ENCODE measurements at regions not wholly inside any gene's neighbourhood (a gene's known extent, or its start where the extent isn't known, plus 50 kb on each side); places are given as distances from the start of the nearest gene placed in this dataset.
"Not testable (repeated sequence)": the region's sequence is repeated elsewhere in the genome, so short reads cannot be mapped to it uniquely, and the experiment has no call there.

- no peak for DNase-seq
Observed at GRCh38 chr13:62524061-62524460, 1108.4 kb upstream of the PCDH20 start.

DNA sequence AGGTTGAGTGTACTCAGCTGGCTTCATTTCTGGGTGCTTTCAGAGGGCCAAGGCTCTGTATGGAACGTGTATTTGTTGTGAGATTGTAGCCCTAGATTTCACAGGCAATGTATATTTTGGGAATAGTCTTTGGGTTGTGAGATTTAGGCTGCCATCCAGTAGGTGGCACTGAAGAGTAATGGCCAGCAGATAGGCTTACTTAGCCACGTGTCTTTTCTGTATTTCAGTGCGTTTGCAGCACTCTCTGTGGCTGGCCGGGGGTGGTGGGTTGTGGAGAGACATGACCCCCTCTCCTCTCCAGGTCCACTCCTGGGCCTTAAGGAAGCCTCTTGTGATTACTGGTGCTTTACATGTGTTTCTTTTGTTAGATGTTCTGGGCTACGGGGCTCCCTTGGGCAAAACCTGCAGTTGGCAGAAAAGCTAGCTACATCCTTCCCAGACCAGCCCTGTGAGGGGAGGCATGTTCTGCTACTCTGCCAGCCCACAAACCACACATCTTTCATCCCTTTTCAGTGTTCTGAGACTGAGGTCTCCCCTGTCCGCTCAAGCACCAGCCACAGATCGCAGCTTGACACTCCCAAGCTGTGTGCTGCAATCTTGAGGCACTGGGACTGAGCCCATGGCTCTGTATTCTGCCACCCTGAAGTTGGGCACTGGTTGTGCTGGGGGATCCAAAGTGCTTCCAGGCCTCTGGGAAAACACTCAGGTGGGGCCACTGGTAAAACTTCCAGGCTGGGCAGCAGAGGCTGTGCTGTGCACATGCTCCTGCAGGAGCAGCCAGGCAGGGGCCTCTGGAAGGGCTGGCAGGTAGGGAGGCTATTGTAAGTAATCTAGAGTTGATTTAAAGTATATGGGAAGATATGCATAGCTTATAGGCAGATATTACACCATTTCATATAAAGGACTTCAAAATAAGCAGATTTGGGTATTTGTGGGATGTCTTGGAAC is 1096.8 kb upstream of the PCDH20 start:
- peak; percentile 38 for DNase-seq

GRCh38 chr13:62510906-62511655 is 1095.4 kb upstream of the PCDH20 start:
- DNase-seq = no peak

DNA sequence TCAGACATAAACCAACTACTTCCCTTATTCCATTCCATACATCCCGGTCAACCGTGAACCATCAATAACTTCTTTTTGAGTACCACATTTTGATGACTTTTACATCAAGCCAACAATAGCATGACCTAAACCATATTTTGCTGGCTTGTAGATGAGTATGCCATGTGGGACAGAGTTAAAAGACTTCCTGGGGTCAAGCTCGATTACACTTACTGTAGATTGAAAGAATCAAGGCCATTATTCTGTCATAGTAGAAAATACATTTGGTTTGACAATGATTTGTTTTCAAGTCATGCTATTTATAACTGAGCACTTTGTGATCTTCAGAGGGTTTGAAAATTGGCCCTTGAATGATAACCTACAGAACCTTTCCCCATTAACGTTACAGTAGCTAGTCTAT is 1086.9 kb upstream of the PCDH20 start:
- DNase-seq = no peak

DNA sequence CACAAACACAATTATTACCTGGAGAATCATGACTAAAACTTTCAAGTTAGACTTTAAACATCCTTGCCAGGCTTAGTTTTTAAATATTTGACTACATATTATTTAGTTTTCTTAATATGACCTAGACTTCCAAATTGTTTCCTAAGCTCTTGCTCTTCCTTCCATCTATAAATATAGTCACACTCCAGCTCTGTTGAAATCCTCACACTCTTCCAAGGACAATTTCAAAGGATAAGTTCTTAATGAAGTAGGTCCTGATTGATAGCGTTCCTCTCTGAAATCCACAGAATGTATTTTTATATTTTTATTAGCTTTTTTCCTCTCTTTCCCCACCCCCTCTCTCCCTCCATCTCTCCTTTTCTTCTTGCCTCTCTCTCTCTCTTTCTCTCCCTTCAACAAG is 1074.1 kb upstream of the PCDH20 start:
- no peak for DNase-seq

DNA sequence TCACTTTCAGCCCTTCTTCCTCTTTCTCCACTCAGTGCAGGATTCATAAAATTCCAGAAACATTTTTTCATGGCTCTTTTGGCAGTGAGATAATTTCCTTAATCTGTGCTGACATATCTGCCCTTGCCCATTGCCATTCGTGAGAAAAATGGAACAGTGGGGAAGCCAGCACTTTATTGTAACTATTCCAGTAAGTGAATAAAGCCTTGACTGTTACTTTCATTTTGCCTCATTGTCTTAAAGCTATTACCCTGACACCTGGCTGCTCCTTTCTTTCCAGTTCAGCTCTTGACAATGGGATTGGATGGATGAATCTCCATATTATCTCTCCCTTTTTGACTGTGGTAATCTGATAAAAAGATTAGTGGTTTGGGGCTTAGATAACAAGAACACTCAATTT is 1068.1 kb upstream of the PCDH20 start:
- DNase-seq = no peak

- DNase-seq = no peak
Observed at GRCh38 chr13:62482351-62482750, 1066.7 kb upstream of the PCDH20 start.

- no peak for DNase-seq
Observed at GRCh38 chr13:62473944-62474237, 1058.2 kb upstream of the PCDH20 start.

DNA sequence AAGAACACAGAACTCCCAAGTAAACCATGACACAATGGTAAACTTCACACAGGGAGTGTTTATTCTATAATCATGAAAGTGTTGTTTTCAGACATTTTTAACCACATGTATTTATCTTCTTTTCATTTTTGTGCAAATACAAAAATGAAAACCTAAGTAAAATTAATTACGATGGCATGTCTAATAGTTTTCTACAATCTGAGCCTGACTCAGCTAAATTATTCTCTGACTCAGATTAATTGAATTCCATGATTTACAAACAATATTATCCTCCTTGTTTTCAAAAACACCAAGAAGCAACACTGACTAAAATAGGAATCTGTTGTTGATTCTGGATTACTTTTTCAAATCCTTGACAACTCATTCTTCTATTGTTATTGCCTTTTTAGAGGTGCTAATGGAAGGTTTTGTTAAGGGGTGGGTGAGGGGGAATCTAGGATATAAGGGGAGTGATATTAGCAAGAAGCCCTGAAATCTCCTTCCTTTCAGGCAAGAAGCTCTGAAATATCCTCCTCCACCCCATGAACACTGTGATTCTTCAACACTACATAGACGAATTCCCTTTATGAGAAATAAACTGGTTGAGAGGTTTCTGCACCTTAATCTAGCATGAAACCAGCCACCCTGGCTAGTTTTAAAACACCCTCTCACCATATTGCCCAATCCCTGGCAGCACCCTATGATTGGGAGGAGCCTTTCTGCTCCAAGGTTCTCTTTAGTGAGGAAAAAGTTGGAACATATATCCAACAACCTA is 1057.7 kb upstream of the PCDH20 start:
- no peak for DNase-seq

DNA sequence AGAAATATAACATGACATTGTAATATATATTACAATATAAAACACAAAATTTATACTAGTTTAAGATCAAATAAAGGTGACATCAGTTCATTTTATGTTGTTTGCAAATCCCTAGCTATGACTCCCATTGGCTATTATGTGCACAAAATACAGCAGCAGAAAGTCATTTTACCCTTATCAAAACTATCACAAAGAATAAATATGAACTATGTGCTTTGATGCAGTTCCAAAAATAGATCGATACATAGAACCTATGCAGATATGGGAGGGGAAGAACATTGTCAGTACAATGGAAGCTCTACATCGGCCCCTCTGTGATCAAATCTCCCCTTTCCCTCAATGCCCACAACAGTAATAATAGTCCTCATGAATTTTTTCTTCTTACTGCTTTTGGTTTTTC is 1038.1 kb upstream of the PCDH20 start:
- no peak for DNase-seq

- no peak for DNase-seq
Observed at GRCh38 chr13:62450759-62451158, 1035.1 kb upstream of the PCDH20 start.

GRCh38 chr13:62447771-62448382 is 1032.2 kb upstream of the PCDH20 start:
- DNase-seq = not testable (repeated sequence)

DNA sequence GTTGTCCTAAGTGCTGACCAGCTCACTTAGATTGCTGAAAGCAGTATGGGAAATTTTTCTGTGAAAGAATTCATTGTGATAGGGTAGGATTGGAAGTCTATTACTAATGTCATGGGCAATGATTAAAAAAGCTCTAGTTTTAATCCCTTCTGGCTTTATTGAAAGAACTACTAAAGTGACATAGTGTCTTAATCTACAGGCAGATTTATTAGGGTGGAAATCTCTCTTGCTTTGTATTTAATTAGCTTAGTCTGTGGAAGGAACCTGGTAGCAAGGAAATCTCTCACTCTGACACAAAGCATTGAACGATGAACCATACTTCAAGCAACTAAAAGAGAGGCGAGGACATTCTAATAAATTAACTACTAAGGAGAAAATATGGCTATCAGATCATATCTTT is 1029.2 kb upstream of the PCDH20 start:
- no peak for DNase-seq

GRCh38 chr13:62434081-62434480 is 1018.4 kb upstream of the PCDH20 start:
- no peak for DNase-seq

- no peak for DNase-seq
Observed at GRCh38 chr13:62433660-62434059, 1018.0 kb upstream of the PCDH20 start.

- no peak for DNase-seq
Observed at GRCh38 chr13:62432906-62433305, 1017.3 kb upstream of the PCDH20 start.

DNA sequence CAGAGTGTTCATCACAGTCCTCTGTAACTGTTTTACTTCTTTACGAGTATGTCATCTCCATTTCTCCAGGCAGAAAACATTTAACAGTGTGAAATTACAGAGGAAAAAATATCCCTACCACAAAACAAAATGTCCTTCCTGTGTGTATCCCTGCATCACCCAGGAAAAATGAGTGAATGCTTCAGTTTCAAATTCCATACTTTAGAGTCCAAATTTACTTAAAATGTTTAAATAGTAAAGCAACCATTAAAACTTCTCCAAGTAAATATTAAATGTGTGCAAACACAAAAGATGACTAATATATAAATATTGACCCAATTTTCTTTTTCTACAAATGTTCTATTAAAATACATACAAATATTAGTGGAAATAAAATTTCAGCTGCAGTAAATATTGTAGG is 1016.6 kb upstream of the PCDH20 start:
- DNase-seq = no peak

DNA sequence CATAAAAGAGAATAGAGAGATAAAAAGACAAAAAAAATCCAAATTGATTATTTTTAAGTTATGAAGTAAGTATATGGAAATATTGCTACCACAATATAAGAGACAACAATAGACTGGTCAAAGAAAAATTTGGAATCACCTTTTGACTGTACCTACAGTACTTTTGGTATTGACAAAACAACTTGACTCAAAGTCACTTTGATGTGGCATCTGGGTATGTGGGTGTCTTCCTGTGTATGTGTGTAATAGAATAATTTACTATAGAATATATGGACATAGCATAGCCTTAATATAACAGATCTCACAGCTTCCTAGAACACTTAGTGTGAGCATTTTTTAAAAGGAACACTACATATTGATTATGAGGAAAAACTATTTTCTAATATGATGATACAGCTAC is 1016.2 kb upstream of the PCDH20 start:
- DNase-seq = no peak

- no peak for DNase-seq
Observed at GRCh38 chr13:62418872-62419271, 1003.2 kb upstream of the PCDH20 start.

DNA sequence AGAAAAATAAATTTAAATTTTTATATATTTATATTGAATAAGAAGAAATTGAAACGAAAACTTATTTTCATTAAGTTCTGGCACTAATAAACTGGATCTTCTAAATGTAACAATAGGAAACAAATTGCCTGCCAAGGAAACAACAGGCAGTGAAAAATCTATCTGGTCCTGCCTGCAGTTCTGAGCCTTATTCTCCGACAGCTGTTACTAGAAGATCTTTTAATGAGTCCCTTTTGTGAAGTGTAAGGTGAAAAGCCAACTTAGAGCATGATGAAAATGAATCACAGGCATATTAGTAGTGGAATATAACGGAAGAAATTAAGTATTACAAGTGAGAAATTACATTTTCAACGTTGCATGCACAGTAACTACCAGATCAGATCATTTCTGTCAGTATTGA is 1002.7 kb upstream of the PCDH20 start:
- no peak for DNase-seq

GRCh38 chr13:62407871-62408270 is 992.2 kb upstream of the PCDH20 start:
- DNase-seq = no peak

- no peak for DNase-seq
Observed at GRCh38 chr13:62388515-62388914, 972.9 kb upstream of the PCDH20 start.

DNA sequence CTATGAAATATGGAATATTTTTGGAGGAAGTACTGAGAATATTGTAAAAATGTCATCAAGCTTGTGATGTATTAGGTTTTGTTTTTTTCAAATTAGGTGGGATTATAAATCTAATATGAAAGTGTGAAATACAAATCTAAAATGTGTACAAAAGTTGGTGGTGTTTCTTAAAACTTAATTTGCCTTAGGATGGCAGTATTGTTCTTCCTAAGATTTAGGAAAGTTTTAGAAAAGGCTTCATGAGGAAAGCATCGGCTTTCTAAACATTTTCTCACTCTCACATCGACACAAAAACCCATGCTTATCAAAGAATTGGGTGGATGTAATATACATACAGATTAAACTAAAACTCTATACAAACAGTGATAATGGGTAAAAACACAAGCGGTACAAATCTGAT is 972.0 kb upstream of the PCDH20 start:
- DNase-seq = no peak
